ENCODE measurements at regions not wholly inside any gene's neighbourhood (a gene's known extent, or its start where the extent isn't known, plus 50 kb on each side); places are given as distances from the start of the nearest gene placed in this dataset.

- TF ChIP-seq CTCF (IDR thresholded peaks at IDR 0.05) = no peak
- no peak for TF ChIP-seq POLR2A (IDR thresholded peaks at IDR 0.05)
Measured at GRCh38 chr15:98401029-98401428, 247.3 kb upstream of the IGF1R start.
